ENCODE measurements at regions not wholly inside any gene's neighbourhood (a gene's known extent, or its start where the extent isn't known, plus 50 kb on each side); places are given as distances from the start of the nearest gene placed in this dataset.
"Not testable (repeated sequence)": the region's sequence is repeated elsewhere in the genome, so short reads cannot be mapped to it uniquely, and the experiment has no call there.

DNA sequence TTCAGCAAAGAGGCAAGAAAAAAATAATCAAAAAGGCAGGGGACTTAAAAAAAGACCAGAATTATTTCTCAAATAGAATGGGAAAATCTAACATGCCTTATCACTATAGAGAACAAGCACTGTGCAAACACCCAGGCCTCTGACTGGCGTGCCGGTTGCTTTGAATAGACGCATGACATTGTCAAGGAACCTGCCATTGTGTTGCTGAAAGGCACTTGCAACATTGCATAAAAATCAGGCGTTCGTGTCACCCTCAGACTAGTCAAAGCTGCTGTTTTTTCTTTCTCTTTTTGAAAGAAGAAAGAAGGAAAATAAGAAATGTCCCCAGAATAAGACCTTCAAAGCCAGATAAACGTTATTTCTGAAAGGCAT, 549.3 kb upstream of the CADM1 start:
- DNase-seq (ENCODE audit: low read depth, low spot score) = no peak

DNA sequence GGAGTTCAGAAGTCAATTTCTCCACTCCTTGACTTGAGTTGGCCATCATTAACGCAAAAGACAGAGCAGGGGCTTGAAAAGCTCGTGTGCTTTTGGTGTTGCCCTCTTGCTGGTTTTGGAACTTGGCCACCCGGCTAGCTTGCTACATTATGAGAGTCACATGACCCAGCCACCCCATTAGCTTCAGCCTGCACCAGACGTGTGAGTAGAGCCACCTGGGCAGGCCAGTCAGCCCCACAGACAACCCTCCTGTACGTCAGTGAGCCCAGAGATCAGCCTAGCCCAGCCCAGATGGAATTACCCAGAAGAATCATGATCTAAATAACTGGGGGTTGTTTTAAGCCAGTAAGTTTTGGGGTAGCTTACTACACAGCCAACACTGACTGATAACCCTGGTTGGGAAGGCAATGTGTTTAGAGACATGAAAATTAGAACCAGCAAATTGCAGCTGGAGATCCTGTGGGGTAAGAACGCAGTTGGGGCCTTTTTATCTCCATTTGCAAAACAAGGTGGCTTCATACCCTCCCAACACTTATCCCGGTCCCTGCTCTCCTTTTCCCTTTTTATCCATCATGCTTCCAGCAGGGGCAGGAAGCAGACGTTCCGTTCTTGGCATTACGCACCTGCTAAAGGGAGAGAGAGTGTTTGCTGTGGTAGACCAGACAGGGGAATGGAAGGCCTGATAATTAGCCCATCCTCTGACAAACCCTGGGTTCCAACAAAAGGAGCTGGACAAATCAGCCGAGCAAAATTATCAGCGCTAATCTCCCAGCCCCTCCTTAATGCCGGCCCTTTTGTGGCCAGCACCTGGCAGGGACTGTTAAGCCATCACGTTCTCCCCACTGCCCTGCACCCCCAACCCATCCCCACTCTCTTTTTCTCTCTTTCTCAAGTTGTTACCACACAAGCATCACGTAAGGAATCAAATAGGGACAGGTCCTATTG, 548.7 kb upstream of the CADM1 start:
- no peak for DNase-seq (ENCODE audit: low read depth, low spot score)

DNA sequence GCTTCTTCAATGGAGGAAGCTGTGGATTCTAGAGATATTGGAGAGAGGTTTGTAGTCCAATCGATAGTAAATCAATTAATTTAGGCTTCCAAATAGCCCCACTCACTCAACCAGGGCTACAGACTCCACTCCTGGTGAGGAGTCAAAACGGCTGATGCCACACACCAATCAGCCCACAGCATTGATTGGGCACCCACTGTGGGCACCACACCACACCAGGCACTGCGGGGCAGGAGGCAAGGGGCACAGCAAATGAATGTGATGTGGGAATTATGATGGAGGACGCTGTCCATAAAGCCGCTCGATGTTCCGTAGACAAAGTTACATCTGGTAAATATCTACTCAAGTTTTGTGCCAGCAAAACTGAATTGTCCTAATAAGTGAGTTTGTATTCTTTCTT, 547.3 kb upstream of the CADM1 start:
- no peak for DNase-seq (ENCODE audit: low read depth, low spot score)

DNA sequence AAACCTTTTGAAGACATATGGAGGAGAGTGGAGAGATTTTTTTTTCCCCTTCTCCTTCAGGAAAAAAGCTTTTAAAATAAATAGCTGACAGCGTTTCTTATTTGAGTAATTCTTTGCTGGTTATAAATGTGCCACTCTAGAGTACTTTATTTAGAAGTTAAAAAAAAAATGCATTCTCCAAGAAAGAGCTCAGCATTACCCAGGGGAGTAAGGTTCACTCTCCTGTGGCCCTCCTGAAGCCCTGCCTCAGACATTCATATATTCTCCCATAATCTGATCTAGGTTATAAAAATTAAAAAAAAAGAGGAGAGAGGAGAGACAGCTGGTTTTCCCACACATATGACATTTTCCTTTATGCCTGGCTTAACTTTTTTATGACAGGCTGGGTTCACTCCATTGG, 545.2 kb upstream of the CADM1 start:
- no peak for DNase-seq (ENCODE audit: low read depth, low spot score)

DNA sequence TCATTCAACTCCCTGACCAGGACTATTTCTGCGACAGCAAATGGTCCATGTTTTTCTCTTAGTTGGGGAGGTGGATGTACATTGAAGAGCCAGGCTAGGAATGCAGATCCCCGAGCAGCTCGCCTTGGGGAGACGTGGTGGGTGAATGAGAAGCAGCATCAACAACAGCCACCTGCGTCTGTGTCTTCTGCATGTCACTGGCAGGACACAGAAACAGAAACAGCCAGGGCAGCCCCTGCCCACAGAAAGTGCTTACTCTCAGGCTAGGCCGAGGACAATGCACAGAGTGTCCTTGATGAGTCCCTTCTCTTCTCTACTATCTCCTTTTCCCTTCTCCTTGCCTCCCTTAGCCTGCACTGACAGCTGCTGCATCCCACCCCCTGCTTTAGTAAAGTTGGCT, 541.9 kb upstream of the CADM1 start:
- DNase-seq (ENCODE audit: low read depth, low spot score) = no peak

DNA sequence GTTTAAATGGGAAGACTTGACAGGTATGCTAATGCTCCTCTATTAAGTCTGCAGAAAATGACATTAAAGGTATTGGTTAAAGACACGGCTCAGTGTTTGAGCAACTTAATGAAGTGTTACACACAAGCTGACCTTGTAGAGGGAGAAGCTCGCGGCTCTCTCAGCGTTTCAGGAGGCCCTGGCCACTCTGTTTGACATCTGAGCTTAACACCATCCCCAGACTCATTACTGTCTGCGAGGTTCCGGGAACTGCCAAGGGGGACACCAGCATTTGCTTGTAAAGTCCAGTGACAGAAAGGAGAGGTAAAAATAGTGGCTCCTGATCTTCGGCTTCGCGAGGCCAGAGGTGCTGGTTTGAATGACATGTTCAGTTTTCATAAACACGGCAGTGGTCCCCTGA, 540.7 kb upstream of the CADM1 start:
- DNase-seq (ENCODE audit: low read depth, low spot score) = no peak

DNA sequence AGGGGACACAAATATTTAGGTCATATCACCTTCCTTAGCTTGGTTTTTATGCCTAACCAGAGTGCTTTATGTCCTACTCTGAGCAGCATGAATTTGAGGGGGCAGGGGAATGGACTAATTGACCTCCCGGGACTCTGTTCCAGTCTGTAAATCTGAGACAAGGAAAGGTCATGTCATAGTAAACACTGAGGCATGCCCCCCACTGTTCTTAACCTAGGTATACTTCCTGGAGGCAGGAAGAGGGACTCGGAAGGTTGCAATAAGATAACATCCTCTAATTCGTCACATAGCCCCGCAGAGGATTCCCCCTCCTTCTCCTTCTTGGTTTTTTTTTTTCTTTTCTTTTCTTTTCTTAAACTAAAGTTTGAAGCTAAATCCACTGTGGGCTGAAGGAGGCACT, 540.3 kb upstream of the CADM1 start:
- no peak for DNase-seq (ENCODE audit: low read depth, low spot score)

DNA sequence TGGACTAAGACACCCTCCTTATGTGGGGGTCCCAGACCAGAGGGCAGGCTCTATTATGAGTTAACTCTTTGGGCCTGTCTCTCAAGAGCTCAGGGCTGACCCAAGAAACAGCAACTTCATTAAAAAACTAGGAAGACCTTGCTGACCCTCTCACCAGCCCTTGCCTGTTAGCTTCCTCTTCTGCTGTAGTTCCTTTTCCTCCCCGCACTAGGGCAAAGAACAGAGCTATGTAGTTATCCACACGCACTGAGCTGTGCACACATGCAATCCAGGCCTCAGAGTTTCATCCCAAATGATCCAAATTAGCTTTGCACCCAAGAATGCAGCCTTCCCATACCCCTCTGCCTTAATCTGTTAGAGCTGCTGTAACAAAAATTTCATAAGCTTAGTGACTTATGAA, 539.6 kb upstream of the CADM1 start:
- no peak for DNase-seq (ENCODE audit: low read depth, low spot score)

DNA sequence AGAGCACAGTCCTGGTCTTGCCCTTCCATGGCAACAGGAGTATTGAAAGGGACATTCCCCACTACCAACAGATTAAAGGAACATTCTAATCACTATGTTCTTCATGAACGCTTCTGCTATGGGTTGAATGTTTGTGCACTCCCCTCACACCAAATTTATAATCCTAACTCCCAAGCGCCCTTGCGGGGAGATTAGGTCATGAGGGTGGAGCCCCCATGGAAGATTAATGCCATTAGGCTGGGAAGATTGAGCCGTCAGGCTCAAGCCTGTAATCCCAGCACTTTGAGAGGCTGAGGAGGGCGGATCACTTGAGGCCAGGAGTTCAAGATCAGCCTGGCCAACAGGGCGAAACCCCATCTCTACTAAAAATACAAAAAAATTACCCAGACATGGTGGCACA, 538.8 kb upstream of the CADM1 start:
- DNase-seq (ENCODE audit: low read depth, low spot score) = not testable (repeated sequence)

DNA sequence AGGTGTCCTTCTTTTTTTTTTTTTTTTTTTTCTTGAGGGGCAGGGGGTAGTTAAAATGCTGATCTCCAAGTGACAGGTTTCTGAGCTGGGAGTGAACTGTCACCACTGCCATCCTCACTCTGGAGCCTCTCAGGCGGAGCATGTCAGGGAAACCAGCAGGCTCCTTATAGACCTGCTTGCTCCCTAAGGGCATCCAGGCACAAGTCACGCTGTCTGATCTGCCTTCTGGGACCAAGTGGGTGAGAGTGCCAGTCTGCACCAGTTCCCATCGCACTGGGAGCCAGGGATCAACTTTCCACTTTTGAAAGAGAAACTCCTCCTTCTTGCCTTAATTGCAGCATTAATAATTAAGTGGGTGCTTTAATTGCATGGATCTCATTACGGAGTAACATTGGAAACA, 537.9 kb upstream of the CADM1 start:
- no peak for DNase-seq (ENCODE audit: low read depth, low spot score)

DNA sequence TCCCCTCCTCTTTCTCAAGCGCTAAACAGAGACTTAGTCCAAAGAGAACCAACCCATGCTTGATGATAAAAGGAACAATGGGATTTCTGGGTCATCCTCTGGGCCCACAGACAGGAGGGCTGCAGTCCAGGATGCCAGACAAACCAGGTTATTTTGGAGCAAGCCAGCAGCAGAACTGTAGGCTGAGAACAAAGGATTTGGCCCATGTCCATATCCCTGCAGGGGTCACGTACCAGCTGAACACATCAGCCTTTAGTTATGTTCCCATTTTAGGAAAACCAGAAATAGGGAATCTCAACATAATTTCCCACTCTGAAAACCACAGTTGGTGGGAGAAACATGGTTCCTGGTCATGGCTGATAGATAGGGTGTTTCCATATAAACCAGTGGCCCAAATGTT, 533.6 kb upstream of the CADM1 start:
- no peak for DNase-seq (ENCODE audit: low read depth, low spot score)

DNA sequence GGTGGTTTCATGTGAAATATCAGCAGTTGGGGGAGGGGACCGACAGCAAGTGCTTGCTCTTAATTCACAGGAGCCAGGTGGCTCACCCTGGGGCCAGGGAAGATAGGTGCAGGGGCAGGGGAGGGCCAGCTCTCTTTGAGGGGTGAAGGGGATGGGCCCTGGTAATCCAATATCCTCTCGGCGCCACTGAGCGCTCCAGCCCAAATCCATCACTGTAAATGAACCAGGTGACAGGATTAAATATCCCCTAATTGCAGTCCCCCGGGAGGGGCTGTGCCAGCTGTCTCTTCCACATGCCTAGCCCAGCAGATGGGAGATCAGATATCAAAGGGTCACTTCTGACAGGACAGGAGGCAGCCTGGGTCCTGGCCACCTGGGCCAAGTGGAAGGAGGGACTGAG, 531.8 kb upstream of the CADM1 start:
- peak; percentile 36 for DNase-seq (ENCODE audit: low read depth, low spot score)

DNA sequence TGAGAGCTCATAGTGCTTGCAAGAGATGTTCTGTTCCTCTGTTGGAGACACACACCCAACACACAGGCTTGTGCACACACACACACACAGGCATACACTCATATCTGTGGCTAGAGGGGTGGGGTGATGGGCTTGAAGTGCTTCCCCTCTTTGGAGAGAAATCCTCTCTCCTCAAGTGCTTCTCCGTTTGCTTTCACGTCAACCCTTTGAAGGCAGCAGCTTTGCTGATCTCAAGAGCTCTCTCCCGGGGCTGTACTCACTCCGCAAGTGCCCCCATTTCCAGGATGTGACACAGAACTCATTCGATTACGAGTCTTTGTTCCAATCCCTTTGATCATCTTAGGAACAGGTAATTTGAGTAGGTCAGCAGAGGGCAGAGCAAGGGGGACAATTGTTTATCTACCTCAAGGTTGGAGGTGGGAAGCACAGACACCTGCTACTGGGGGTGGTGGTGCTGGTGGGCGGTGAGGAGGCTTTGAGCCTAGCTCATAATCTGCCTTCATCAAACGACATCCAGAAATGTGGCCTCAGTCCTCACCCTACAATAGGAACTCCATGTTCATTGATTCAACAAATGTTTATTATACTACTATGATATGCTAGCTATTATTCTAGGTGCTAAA, 529.8 kb upstream of the CADM1 start:
- DNase-seq (ENCODE audit: low read depth, low spot score) = no peak

DNA sequence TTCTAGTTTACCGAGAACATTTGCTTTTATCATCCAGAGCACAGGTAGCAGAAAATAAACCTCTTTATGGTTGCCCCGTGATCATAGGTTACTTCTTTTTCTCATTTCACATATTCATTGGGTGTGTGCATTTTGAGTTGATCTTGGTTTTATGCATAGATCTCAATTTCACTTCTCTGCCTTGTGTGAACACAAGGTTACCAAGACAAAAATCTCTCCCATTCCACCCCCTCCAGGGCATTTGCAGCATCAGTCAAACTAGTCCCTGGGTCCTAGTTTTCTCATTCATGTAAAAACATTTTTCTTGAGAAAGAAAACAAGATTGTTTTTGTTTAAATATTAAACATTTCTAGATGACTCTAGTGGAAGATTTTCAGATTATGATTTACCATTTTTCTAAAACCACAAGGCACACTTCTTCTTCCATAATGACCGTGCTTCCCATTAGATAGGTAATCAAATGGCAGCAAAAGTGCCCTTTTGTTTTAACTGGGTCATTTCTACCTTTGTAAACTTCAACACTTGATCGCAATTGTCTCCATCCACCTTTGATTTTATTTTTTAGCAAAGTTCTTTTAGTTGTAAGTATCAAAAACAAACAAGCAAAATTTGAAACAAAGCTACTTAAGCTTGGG, 526.6 kb upstream of the CADM1 start:
- no peak for DNase-seq (ENCODE audit: low read depth, low spot score)

DNA sequence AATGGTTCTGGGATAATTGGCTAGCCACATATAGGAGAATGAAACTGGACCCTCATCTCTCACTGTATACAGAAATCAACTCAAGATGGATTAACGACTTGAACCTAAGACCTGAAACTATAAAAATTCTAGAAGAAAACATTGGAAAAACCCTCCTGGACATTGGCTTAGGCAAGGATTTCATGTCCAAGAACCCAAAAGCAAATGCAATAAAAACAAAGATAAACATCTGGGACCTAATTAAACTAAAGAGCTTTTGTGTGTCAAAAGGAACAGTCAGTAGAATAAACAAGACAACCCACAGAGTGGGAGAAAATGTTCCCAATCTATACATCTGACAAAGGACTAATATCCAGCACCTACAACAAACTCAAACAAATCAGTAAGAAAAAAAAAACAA, 524.3 kb upstream of the CADM1 start:
- DNase-seq (ENCODE audit: low read depth, low spot score) = not testable (repeated sequence)

DNA sequence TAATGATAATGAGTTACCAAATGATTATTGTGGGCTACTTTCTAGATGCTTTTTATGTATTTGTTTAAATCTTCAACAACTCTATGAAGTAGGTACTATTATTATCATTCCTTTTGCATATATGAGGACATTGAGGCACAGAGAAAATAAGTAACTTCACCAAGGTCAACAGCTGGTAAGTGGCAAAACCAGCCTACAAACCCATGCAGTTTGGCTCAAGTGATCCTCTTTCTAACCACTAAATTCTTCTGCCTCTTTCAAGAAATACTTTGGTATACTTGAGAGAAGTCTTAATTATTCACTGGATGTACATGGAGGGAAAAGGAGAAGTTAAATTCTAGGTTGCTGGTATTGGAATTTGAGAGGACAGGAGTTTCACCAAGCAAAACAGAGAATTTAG, 495.2 kb upstream of the CADM1 start:
- DNase-seq (ENCODE audit: low read depth, low spot score) = no peak

DNA sequence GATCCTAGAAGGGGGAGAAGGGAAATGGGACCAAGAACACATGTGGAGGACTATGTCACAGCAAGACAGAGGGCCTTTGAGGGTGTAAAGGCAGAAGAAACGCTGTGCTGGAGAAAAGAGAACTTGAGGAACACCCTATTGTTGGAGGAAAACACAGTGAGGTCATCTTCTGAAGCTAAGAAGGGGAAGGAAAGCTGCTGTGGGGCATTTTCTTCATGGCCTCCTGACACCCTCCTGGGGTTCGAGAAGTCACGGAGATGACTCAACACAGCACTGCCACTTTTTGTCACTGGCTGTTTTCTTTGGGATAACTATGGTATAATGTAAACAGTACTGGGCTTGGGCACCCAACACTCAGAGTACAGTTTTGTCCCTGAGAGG, 492.6 kb upstream of the CADM1 start:
- no peak for DNase-seq (ENCODE audit: low read depth, low spot score)

DNA sequence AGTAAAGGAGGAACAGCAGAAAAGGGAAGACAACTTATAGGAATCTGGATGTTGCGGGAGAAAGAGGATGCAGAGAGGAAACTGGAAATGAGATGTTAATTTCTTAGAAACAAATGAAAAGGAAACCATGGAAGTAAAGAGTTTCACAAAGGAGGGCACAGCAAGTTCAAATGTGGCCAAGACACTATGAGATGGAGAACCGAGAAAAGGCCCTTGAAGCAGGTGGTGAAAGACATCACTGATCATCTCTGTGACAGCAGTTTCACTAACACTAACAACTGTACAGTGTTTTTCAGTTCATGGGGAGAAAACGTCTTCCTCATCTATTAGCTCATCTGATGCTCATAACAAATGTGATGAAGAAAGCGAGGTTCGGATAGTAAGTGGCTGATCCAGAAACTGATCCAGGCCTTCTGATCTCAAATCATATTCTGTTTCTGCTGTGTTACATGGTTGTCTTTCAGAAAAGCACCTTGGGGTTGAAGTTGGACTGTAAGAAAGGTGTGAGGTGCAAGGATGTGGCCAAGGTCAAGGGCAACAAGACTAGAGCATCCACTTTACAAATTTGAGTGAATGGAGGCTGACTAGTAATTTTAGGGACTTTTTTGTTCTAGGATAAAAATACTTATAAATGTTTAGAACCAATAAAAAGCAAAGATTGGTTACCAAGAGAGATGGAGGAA, 492.1 kb upstream of the CADM1 start:
- DNase-seq (ENCODE audit: low read depth, low spot score) = no peak

DNA sequence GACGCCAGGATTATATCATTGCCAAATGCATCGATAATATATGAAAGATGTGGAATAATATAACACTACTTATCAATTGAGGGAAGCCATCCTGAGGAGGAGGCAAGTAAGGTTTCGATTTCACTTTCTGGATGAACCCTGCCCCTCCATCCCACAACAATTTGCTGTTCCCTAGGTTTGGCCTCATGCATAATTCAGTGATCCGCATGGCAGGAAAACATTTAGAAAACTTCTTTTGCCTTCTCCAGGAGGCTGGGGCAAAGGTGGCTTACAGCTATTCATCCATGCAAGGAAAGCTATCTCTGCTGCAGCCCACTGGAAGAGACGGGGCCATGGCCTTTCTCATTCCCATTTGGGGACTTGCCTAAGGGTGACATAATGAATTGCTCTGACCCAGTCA, 489.4 kb upstream of the CADM1 start:
- DNase-seq (ENCODE audit: low read depth, low spot score) = no peak

DNA sequence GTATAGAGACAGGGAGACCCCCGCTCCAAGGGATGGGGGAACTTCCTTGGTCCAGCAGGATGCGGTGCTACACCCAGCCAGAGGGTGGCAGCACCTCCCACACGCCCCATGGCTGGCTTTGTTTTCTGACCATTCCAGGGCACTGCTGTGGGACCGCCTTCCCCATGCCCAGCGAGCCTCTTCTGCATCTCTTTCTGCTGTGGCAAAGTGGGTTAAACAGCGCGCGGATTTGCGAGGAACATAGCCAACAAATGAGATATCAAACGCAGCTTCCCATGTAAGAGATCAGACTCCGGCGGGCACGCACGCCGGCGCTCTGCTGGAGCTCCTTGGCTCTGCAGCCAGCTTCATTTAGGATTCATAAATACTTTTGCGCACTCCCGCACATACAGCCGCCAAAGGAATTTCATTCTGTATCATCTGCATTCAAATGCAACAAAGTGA, 485.8 kb upstream of the CADM1 start:
- DNase-seq (ENCODE audit: low read depth, low spot score) = peak; percentile 65

DNA sequence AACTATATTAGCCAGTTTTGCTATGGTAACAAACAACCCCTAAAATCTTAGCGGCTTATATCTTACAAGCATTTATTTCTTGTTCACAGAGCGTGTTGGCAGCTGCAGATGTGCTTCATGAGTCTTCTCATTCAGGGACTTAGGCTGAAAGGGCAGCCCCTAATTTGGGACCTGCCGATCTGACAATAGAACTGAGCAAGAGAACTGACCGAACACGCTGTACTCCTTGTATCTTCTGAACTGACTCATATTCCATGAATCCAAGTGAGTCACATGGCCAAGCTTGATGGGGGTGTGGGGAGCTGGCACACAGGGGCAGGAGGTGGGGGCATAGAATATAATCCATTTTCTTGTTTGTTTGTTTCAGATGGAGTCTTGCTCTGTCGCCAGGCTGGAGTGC, 481.7 kb upstream of the CADM1 start:
- DNase-seq (ENCODE audit: low read depth, low spot score) = no peak

DNA sequence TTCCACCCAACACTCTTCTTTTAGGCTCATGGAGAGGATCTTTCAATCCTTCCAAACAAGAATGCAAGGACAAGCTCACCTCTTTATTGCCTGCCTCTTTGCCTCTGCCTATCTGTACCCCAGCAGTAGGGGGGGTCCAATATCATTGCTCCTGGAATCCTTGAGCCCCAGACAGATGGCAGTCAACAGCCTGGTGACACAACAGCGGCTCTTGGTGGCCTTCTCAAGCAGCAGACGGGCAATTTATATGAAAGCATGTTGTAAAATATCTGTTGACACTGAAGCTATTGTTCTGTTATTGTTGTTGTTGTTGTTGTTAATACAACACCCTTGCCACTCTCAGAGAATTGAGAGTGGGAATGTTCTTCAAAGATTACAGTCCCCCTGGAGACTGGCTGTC, 480.0 kb upstream of the CADM1 start:
- no peak for DNase-seq (ENCODE audit: low read depth, low spot score)
